Breast epithelium (tissue), 4 donors: ENCODE measurements at regions not wholly inside any gene's neighbourhood (a gene's known extent, or its start where the extent isn't known, plus 50 kb on each side); places are given as distances from the start of the nearest gene placed in this dataset.

ENCODE experiments used
- DNase-seq, 2 donors: peaks; one replicate each; pipeline ENCODE4 v3.0.0-alpha.2; 2019; ENCODE audit warnings: low spot score in 2 of 2
- H3K27ac ChIP-seq, 2 donors: fragments of 200-600 bp; sonication (generic) in 1 of 2; one replicate each; pipeline ENCODE4 v1.5.1; 2016 to 2019; ENCODE audit warnings: mild to moderate bottlenecking in 1 of 2
- H3K27me3 ChIP-seq, 2 donors: fragments of 200-600 bp; sonication (generic) in 1 of 2; one replicate each; pipeline versions ENCODE4 v1.5.1 to v1.6.0; 2017 to 2019; ENCODE audit warnings: control low read depth in 1 of 2, mild to moderate bottlenecking in 1 of 2
- H3K36me3 ChIP-seq: fragments of 200-600 bp; one replicate; pipeline ENCODE4 v1.5.1; 2019
- H3K4me1 ChIP-seq, 2 donors: fragments of 200-600 bp; sonication (generic); one replicate each; pipeline ENCODE4 v1.5.1; 2016 to 2019; ENCODE audit warnings: control low read depth in 1 of 2
- H3K4me3 ChIP-seq, 3 donors: fragments of 200-600 bp; sonication (generic); 1 replicate in 2 of 3; 2 replicates in 1 of 3; pipeline ENCODE4 v1.5.1; 2016 to 2019; ENCODE audit warnings: mild to moderate bottlenecking in 3 of 3, moderate library complexity in 2 of 3
- H3K9me3 ChIP-seq, 2 donors: fragments of 200-600 bp; sonication (generic) in 1 of 2; one replicate each; pipeline ENCODE4 v1.5.1; 2016 to 2019; ENCODE audit warnings: control low read depth in 1 of 2
- CTCF ChIP-seq, 3 donors: fragments of 450-650 bp; IDR thresholded peaks; one replicate each; pipeline ENCODE4 v1.5.1; 2016 to 2017; ENCODE audit warnings: antibody characterized with exemption in 3 of 3, mild to moderate bottlenecking in 3 of 3, moderate library complexity in 3 of 3
- POLR2A ChIP-seq: fragments of 450-650 bp; IDR thresholded peaks from one replicate; pipeline ENCODE4 v1.6.1; 2016; ENCODE audit warnings: antibody characterized with exemption, mild to moderate bottlenecking, moderate library complexity
- POLR2AphosphoS5 ChIP-seq, 3 donors: sonication (generic); formaldehyde crosslinking; IDR thresholded peaks; one replicate each; pipeline ENCODE4 v1.6.1; 2017; ENCODE audit warnings: antibody characterized with exemption in 3 of 3
- intact Hi-C: fragments of 100-400 bp; cut with DNase I; formaldehyde crosslinking; loops from one replicate; pipeline ENCODE4 v1.15.1; 2023; ENCODE audit warnings: low total_unique reads

DNA sequence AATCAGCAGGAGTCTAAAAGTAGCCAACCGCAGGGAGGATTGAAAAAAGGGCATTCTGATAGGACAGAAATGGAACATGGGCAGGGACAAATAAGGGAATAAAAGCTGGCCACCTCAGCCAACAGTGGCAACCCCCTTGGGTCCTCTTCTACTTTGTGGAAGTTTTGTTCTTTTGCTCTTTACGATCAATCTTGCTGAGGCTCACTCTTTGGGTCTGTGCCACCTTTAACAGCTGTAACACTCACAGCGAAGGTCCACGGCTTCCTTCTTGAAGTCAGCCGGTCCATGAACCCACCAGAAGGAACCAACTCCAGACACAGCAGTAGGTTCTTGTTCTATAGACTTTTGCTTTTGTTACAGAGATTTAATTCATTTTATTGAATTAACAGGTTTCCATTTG lies 285.4 kb upstream of the CDH20 start:
- Histone ChIP-seq H3K36me3 (no peaks in the 10 kb centered on the region), H3K27ac (no peak overlapping the region), H3K4me3 (peak overlapping the region in 1 of 3 donors; percentile 13)

GRCh38 chr18:61057443-61057842 lies 275.8 kb upstream of the CDH20 start:
- TF ChIP-seq POLR2AphosphoS5 (IDR thresholded peaks at IDR 0.05) (no peak), POLR2A (no peak), CTCF (IDR thresholded peaks at IDR 0.05) (no peak)
- no peak for DNase-seq
- H3K27me3 ChIP-seq, result no peaks in the 10 kb centered on the region
- no peaks in the 10 kb centered on the region for H3K36me3 ChIP-seq
- no peaks in the 10 kb centered on the region for H3K4me1 ChIP-seq
- intact Hi-C loops, result no loop called here
- H3K4me3 ChIP-seq, result no peak overlapping the region
- no peak overlapping the region for H3K27ac ChIP-seq
- H3K9me3 ChIP-seq, result no peaks in the 10 kb centered on the region

More for the DNA sequence above, 285.4 kb upstream of the CDH20 start:
- TF ChIP-seq CTCF (IDR thresholded peaks at IDR 0.05) (no peak), POLR2AphosphoS5 (IDR thresholded peaks at IDR 0.05) (no peak), POLR2A (no peak)
- intact Hi-C loops, result no loop called here
- DNase-seq, result no peak
- Histone ChIP-seq H3K4me1 (no peaks in the 10 kb centered on the region), H3K9me3 (peaks cover 0 to 4% of the 10 kb centered on the region in 2 donors), H3K27me3 (no peaks in the 10 kb centered on the region)

- no peak for DNase-seq
- no peaks in the 10 kb centered on the region for H3K9me3 ChIP-seq
- H3K4me1 ChIP-seq, result no peaks in the 10 kb centered on the region
- H3K27me3 ChIP-seq, result no peaks in the 10 kb centered on the region
- no peak overlapping the region for H3K27ac ChIP-seq
- no peaks in the 10 kb centered on the region for H3K36me3 ChIP-seq
- no peak overlapping the region for H3K4me3 ChIP-seq
- TF ChIP-seq CTCF (IDR thresholded peaks at IDR 0.05) (no peak), POLR2A (no peak), POLR2AphosphoS5 (IDR thresholded peaks at IDR 0.05) (no peak)
- intact Hi-C loops, result no loop called here
Observed at GRCh38 chr18:61062258-61062657, 271.0 kb upstream of the CDH20 start.

DNA sequence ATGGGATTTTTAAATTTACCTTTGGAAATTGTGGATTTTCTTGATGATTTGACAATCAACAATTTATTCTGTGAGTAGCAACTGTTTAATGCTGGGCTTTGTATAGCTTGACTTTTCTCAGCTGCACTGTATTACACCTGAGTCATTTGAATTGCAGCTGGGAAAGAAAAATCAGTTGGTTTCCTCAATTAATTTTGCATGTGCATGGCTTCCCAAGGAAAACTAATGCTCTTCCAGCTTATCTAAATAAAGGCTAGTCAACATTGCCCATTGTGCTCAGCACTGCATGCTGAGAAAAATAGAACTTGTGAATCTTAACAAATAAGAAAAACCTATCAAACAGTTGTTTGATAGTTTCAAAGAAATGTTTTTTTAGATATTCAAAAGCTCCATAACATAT lies 268.3 kb upstream of the CDH20 start:
- H3K4me3 ChIP-seq, result no peak overlapping the region
- no peak for DNase-seq
- intact Hi-C loops, result no loop called here
- H3K9me3 ChIP-seq, result no peaks in the 10 kb centered on the region
- no peaks in the 10 kb centered on the region for H3K36me3 ChIP-seq
- H3K4me1 ChIP-seq, result no peaks in the 10 kb centered on the region
- no peak overlapping the region for H3K27ac ChIP-seq
- TF ChIP-seq POLR2AphosphoS5 (IDR thresholded peaks at IDR 0.05), result no peak
- no peaks in the 10 kb centered on the region for H3K27me3 ChIP-seq

GRCh38 chr18:61076986-61077385 lies 256.2 kb upstream of the CDH20 start:
- intact Hi-C loops, result no loop called here
- DNase-seq, result no peak
- H3K9me3 ChIP-seq, result no peaks in the 10 kb centered on the region

More at GRCh38 chr18:61076986-61077385, 256.2 kb upstream of the CDH20 start:
- no peak overlapping the region for H3K27ac ChIP-seq
- TF ChIP-seq POLR2A, result no peak
- no peak for TF ChIP-seq POLR2AphosphoS5 (IDR thresholded peaks at IDR 0.05)
- no peak for TF ChIP-seq CTCF (IDR thresholded peaks at IDR 0.05)
- no peaks in the 10 kb centered on the region for H3K36me3 ChIP-seq
- no peaks in the 10 kb centered on the region for H3K27me3 ChIP-seq
- no peaks in the 10 kb centered on the region for H3K4me1 ChIP-seq
- no peak overlapping the region for H3K4me3 ChIP-seq
